DND-41 (cell line): ENCODE measurements at regions not wholly inside any gene's neighbourhood (a gene's known extent, or its start where the extent isn't known, plus 50 kb on each side); places are given as distances from the start of the nearest gene placed in this dataset.

Experiments used
- ATAC-seq: fragments of 200-7000 bp; cut with Tn5 transposase; 3 replicates; pipeline ENCODE4 v1.9.1; 2021; ENCODE audit warnings: low read depth; ENCODE audit not compliant: insufficient read depth
- DNase-seq: peaks from one replicate; pipeline ENCODE4 v3.0.0-alpha.2; 2020
- H2AFZ ChIP-seq: 2 replicates; pipeline ENCODE4 v1.6.0; 2012; ENCODE audit warnings: low read depth, low read length
- H3K27ac ChIP-seq: 2 replicates; pipeline ENCODE4 v1.5.1; 2012; ENCODE audit warnings: low read length, inconsistent platforms
- H3K27me3 ChIP-seq: fragments of 200-600 bp; sonication (generic); 2 replicates; pipeline ENCODE4 v1.6.0; 2012; ENCODE audit warnings: low read length, mild to moderate bottlenecking, inconsistent platforms; ENCODE audit not compliant: insufficient read depth, poor library complexity
- H3K36me3 ChIP-seq: 2 replicates; pipeline ENCODE4 v1.5.1; 2012; ENCODE audit warnings: low read length, inconsistent platforms; ENCODE audit not compliant: insufficient read depth
- H3K4me1 ChIP-seq: 2 replicates; pipeline ENCODE4 v1.5.1; 2012; ENCODE audit warnings: mild to moderate bottlenecking, low read length; ENCODE audit not compliant: insufficient read depth
- H3K4me2 ChIP-seq: 2 replicates; pipeline ENCODE4 v1.6.0; 2012; ENCODE audit warnings: mild to moderate bottlenecking, moderate library complexity, low read length, inconsistent platforms; ENCODE audit not compliant: insufficient read depth
- H3K4me3 ChIP-seq, 2 experiments: fragments of 200-600 bp in 1 of 2; shearing (Covaris generic) in 1 of 2; 2 replicates each; pipeline ENCODE4 v1.5.1; 2012 to 2016; ENCODE audit warnings: inconsistent platforms in 2 of 2, low read length in 2 of 2, mild to moderate bottlenecking in 2 of 2, low read depth in 1 of 2, moderate library complexity in 1 of 2
- H3K79me2 ChIP-seq: 2 replicates; pipeline ENCODE4 v1.6.0; 2012; ENCODE audit warnings: low read length, inconsistent platforms; ENCODE audit not compliant: insufficient read depth
- H3K9ac ChIP-seq: 2 replicates; pipeline ENCODE4 v1.6.0; 2012; ENCODE audit warnings: low read depth, mild to moderate bottlenecking, inconsistent platforms, low read length, moderate library complexity
- H3K9me3 ChIP-seq: 2 replicates; pipeline ENCODE4 v1.5.1; 2012; ENCODE audit warnings: low read length, moderate library complexity, mild to moderate bottlenecking, inconsistent platforms; ENCODE audit not compliant: insufficient read depth, severe bottlenecking
- H4K20me1 ChIP-seq: 2 replicates; pipeline ENCODE4 v1.6.0; 2012; ENCODE audit warnings: low read length; ENCODE audit not compliant: insufficient read depth
- CTCF ChIP-seq: IDR thresholded peaks from 2 replicates; pipeline ENCODE4 v1.5.1; 2012; ENCODE audit warnings: borderline replicate concordance, low read length, moderate library complexity, mild to moderate bottlenecking; ENCODE audit not compliant: poor library complexity, severe bottlenecking; ENCODE audit errors: extremely low read depth
- EZH2 ChIP-seq: IDR thresholded peaks from 3 replicates; pipeline ENCODE4 v1.6.1; 2012; ENCODE audit warnings: borderline replicate concordance, low read depth, mild to moderate bottlenecking, moderate library complexity, low read length, inconsistent platforms; ENCODE audit not compliant: severe bottlenecking

- Histone ChIP-seq H3K36me3 (no peaks in the 10 kb centered on the region), H3K27ac (no peak overlapping the region), H3K4me1 (no peaks in the 10 kb centered on the region), H3K9ac (no peak overlapping the region), H3K79me2 (no peaks in the 10 kb centered on the region), H3K4me3 (no peak overlapping the region), H3K9me3 (no peaks in the 10 kb centered on the region), H3K27me3 (no peaks in the 10 kb centered on the region), H3K4me2 (no peak overlapping the region), H4K20me1 (no peaks in the 10 kb centered on the region), H2AFZ (no peak overlapping the region)
- ATAC-seq (no peak), DNase-seq (no peak)
- TF ChIP-seq CTCF: no peak
- no peak for TF ChIP-seq EZH2
Observed at GRCh38 chr5:86862093-86862492, 244.4 kb downstream of the COX7C start.

DNA sequence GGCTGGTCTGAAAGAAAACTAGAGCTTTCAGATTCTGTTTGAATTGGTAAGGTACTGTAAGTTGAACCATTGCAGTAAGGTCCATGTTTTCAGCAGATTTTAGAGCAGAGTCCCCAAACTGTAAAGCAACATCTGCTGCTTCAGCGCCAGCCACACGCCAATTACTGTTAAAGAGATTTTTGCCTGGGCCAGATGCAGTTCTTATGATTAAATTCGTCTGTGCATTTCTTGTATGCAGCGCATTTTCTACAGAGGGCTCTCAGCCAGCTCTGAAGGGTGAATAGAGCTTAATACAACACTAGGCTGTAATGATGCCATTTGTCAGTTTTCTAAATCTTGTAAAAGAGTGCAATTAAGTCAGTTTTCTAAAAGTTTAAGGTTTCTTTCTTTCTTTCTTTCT, 246.3 kb downstream of the COX7C start:
- H3K27me3 ChIP-seq: no peaks in the 10 kb centered on the region
- no peak overlapping the region for H3K4me3 ChIP-seq
- H3K4me1 ChIP-seq: no peaks in the 10 kb centered on the region
- H3K4me2 ChIP-seq: no peak overlapping the region
- H3K36me3 ChIP-seq: no peaks in the 10 kb centered on the region
- no peak for DNase-seq
- TF ChIP-seq EZH2 (no peak), CTCF (no peak)
- no peaks in the 10 kb centered on the region for H3K79me2 ChIP-seq
- H3K9me3 ChIP-seq: no peaks in the 10 kb centered on the region
- no peak overlapping the region; the same call in 1 of the 2 replicates for H2AFZ ChIP-seq
- H4K20me1 ChIP-seq: no peaks in the 10 kb centered on the region
- H3K9ac ChIP-seq: no peak overlapping the region
- H3K27ac ChIP-seq: no peak overlapping the region
- ATAC-seq: no peak

GRCh38 chr5:86865256-86865785, 247.6 kb downstream of the COX7C start:
- DNase-seq: no peak
- no peak for TF ChIP-seq EZH2
- no peak for TF ChIP-seq CTCF
- Histone ChIP-seq H3K27ac (no peak overlapping the region), H3K9me3 (no peaks in the 10 kb centered on the region), H3K4me2 (no peak overlapping the region), H3K27me3 (no peaks in the 10 kb centered on the region), H2AFZ (no peak overlapping the region), H3K4me1 (no peaks in the 10 kb centered on the region), H3K9ac (no peak overlapping the region), H3K36me3 (no peaks in the 10 kb centered on the region), H4K20me1 (no peaks in the 10 kb centered on the region), H3K4me3 (no peak overlapping the region), H3K79me2 (no peaks in the 10 kb centered on the region)
- ATAC-seq: no peak

DNA sequence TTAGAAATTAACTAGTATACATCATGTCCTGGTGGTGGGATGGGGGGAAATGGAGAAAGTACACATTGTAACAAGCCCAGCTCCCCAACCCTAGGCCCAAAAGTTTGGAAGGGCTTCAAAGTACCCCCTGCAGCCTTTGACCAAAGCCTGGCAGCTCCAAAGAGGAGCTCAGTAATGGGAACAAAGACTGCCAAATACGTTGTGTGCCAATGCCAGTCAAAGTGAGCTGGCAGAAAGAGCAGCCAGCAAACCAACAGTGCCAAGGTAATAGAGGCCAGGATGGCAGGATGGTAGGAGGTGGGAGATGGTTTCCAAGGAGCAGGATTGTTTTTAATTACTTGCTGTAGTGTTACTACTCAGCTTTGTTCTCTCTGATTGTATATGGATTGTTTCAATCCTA, 248.3 kb downstream of the COX7C start:
- Histone ChIP-seq H3K79me2 (no peaks in the 10 kb centered on the region), H3K9me3 (no peaks in the 10 kb centered on the region), H3K36me3 (no peaks in the 10 kb centered on the region), H2AFZ (no peak overlapping the region), H3K27me3 (no peaks in the 10 kb centered on the region), H3K4me2 (no peak overlapping the region), H3K4me3 (no peak overlapping the region), H3K4me1 (no peaks in the 10 kb centered on the region), H3K9ac (no peak overlapping the region), H4K20me1 (no peaks in the 10 kb centered on the region), H3K27ac (no peak overlapping the region)
- ATAC-seq (no peak), DNase-seq (no peak)
- TF ChIP-seq CTCF (no peak), EZH2 (no peak)
